HCT116 (cell line): ENCODE measurements at regions not wholly inside any gene's neighbourhood (a gene's known extent, or its start where the extent isn't known, plus 50 kb on each side); places are given as distances from the start of the nearest gene placed in this dataset.

Experiments used
- ATAC-seq: fragments of 200-7000 bp; cut with Tn5 transposase; 2 replicates; pipeline ENCODE4 v1.9.1; 2020; ENCODE audit warnings: mild to moderate bottlenecking, moderate library complexity
- BruUV-seq: library from RNA; stranded (reverse); fragments of 400-500 nt; replicated peaks from 2 replicates; lab custom pipeline; 2021; lab: Mats Ljungman, UMichigan
- CTCF ChIA-PET: fragments of 300-600 bp; sonication (Branson Sonifier 250); formaldehyde crosslinking; loops from one replicate; lab custom pipeline; 2021; ENCODE audit warnings: antibody characterized with exemption; lab: Charles Lee
- POLR2A ChIA-PET: fragments of 300-600, 350-600 bp; sonication (Branson Sonifier 250); formaldehyde crosslinking; loops from one replicate; lab custom pipeline; 2021; ENCODE audit warnings: antibody characterized with exemption; lab: Charles Lee
- RAD21 ChIA-PET, 2 experiments: fragments of 300-600 bp; sonication (Branson Sonifier 250); formaldehyde crosslinking; loops; one replicate each; lab custom pipeline; 2023; ENCODE audit warnings: low total read pairs in 2 of 2; ENCODE audit not compliant: uncharacterized antibody in 2 of 2, unreplicated experiment in 2 of 2, low non-redundant PET in 1 of 2; lab: Charles Lee
- DNase-seq: peaks from one replicate; pipeline ENCODE4 v3.0.0-alpha.2; 2010; ENCODE audit warnings: low read depth, low spot score
- H2AFZ ChIP-seq: fragments of 200-600 bp; shearing (Covaris generic), sonication (generic); 2 replicates; pipeline ENCODE4 v1.6.1; 2017; ENCODE audit warnings: low read depth, mixed run types, mixed read lengths, antibody characterized with exemption, low read length; ENCODE audit not compliant: poor library complexity, severe bottlenecking
- H3K27ac ChIP-seq: 2 replicates; pipeline ENCODE4 v1.5.1; 2012; ENCODE audit warnings: low read depth, low read length
- H3K27me3 ChIP-seq: fragments of 200-600 bp; sonication (generic); 2 replicates; pipeline ENCODE4 v1.6.1; 2016; ENCODE audit warnings: mixed run types, low read length, mixed read lengths; ENCODE audit not compliant: insufficient read depth
- H3K36me3 ChIP-seq, 2 experiments: fragments of 200-500 bp in 1 of 2; fragments of 200-600 bp in 1 of 2; sonication (Bioruptor generic) in 1 of 2; sonication (generic) in 1 of 2; 2 replicates each; pipeline versions ENCODE4 v1.5.1 to v1.6.1; 2014 to 2016; ENCODE audit warnings: low read length in 2 of 2, inconsistent platforms in 1 of 2, mixed read lengths in 1 of 2, mixed run types in 1 of 2; ENCODE audit not compliant: insufficient read depth in 2 of 2, control insufficient read depth in 1 of 2
- H3K4me1 ChIP-seq, 2 experiments: fragments of 200-600 bp in 1 of 2; sonication (generic) in 1 of 2; 2 replicates each; pipeline versions ENCODE4 v1.5.1 to v1.6.1; 2012 to 2017; ENCODE audit warnings: low read length in 2 of 2, inconsistent platforms in 1 of 2, mild to moderate bottlenecking in 1 of 2, mixed read lengths in 1 of 2, mixed run types in 1 of 2, moderate library complexity in 1 of 2; ENCODE audit not compliant: insufficient read depth in 2 of 2, control insufficient read depth in 1 of 2
- H3K4me2 ChIP-seq: fragments of 200-600 bp; sonication (generic); 2 replicates; pipeline ENCODE4 v1.6.1; 2017; ENCODE audit warnings: mixed run types, low read length, mixed read lengths
- H3K4me3 ChIP-seq, 2 experiments: fragments of 200-600 bp in 1 of 2; sonication (generic) in 1 of 2; replicated peaks in 1 of 2; 2 replicates each; pipeline ENCODE4 v1.5.1; 2011 to 2016; ENCODE audit warnings: low read length in 2 of 2, control low read depth in 1 of 2, low read depth in 1 of 2, mild to moderate bottlenecking in 1 of 2, mixed read lengths in 1 of 2, mixed run types in 1 of 2
- H3K79me2 ChIP-seq: fragments of 200-600 bp; sonication (generic); 2 replicates; pipeline ENCODE4 v1.6.1; 2017; ENCODE audit warnings: mild to moderate bottlenecking, mixed run types, low read length, moderate library complexity, mixed read lengths; ENCODE audit not compliant: insufficient read depth
- H3K9ac ChIP-seq: fragments of 200-600 bp; sonication (generic); 2 replicates; pipeline ENCODE4 v1.6.1; 2016; ENCODE audit warnings: low read length, mixed read lengths
- H3K9me2 ChIP-seq: fragments of 200-600 bp; sonication (generic), shearing (Covaris generic); 2 replicates; pipeline ENCODE4 v1.6.1; 2017; ENCODE audit warnings: mixed run types, mild to moderate bottlenecking, moderate library complexity; ENCODE audit not compliant: insufficient read depth
- H3K9me3 ChIP-seq, 2 experiments: fragments of 200-500 bp in 1 of 2; fragments of 200-600 bp in 1 of 2; sonication (Bioruptor generic) in 1 of 2; sonication (generic) in 1 of 2; 2 replicates each; pipeline ENCODE4 v1.6.1; 2014 to 2017; ENCODE audit warnings: low read length in 2 of 2, mixed read lengths in 2 of 2, inconsistent platforms in 1 of 2, low read depth in 1 of 2, mild to moderate bottlenecking in 1 of 2, mixed run types in 1 of 2, moderate library complexity in 1 of 2; ENCODE audit not compliant: control insufficient read depth in 1 of 2, insufficient read depth in 1 of 2
- H4K20me1 ChIP-seq: fragments of 200-600 bp; sonication (generic), shearing (Covaris generic); 2 replicates; pipeline ENCODE4 v1.6.1; 2017; ENCODE audit warnings: mixed run types, mild to moderate bottlenecking, moderate library complexity; ENCODE audit not compliant: insufficient read depth
- CBX3 ChIP-seq: IDR thresholded peaks from 2 replicates; pipeline ENCODE4 v1.6.1; 2012; ENCODE audit warnings: low read depth
- EGR1 ChIP-seq: IDR thresholded peaks from 2 replicates; pipeline ENCODE4 v1.6.1; 2012; ENCODE audit warnings: low read depth
- ELF1 ChIP-seq: IDR thresholded peaks from 2 replicates; pipeline ENCODE4 v1.6.1; 2012; ENCODE audit warnings: low read depth, borderline replicate concordance
- EZH2 ChIP-seq: fragments of 200-600 bp; sonication (generic); IDR thresholded peaks from 2 replicates; pipeline ENCODE4 v1.6.1; 2017; ENCODE audit warnings: antibody characterized with exemption, mixed run types
- EZH2phosphoT487 ChIP-seq: fragments of 200-600 bp; IDR thresholded peaks from 2 replicates; pipeline ENCODE4 v1.6.1; 2018; ENCODE audit warnings: antibody characterized with exemption, borderline replicate concordance
- JUND ChIP-seq: IDR thresholded peaks from 2 replicates; pipeline ENCODE4 v1.6.1; 2012
- MAX ChIP-seq: IDR thresholded peaks from 2 replicates; pipeline ENCODE4 v1.6.1; 2012
- POLR2AphosphoS5 ChIP-seq: IDR thresholded peaks from 2 replicates; pipeline ENCODE4 v1.6.1; 2011; ENCODE audit warnings: mild to moderate bottlenecking, low read depth, low read length, moderate library complexity
- RAD21 ChIP-seq: IDR thresholded peaks from 2 replicates; pipeline ENCODE4 v1.6.1; 2012; ENCODE audit warnings: low read depth, mild to moderate bottlenecking
- SIN3A ChIP-seq: IDR thresholded peaks from 2 replicates; pipeline ENCODE4 v1.6.1; 2012; ENCODE audit warnings: low read depth
- SP1 ChIP-seq: IDR thresholded peaks from 2 replicates; pipeline ENCODE4 v1.6.1; 2012; ENCODE audit warnings: low read depth
- SRF ChIP-seq: IDR thresholded peaks from 2 replicates; pipeline ENCODE4 v1.6.1; 2012; ENCODE audit warnings: low read depth
- YY1 ChIP-seq: IDR thresholded peaks from 2 replicates; pipeline ENCODE4 v1.6.1; 2011; ENCODE audit warnings: low read length, low read depth, moderate library complexity, mild to moderate bottlenecking; ENCODE audit not compliant: insufficient replicate concordance; ENCODE audit errors: extremely low read depth
- ZNF274 ChIP-seq: fragments of 200-500 bp; sonication (Bioruptor generic); IDR thresholded peaks from 2 replicates; pipeline ENCODE4 v1.6.1; 2014; ENCODE audit warnings: mild to moderate bottlenecking, low read depth, low read length, inconsistent platforms
- intact Hi-C: fragments of 100-400 bp; cut with micrococcal nuclease; formaldehyde crosslinking; loops from 2 replicates; pipeline ENCODE4 v1.10.0; 2022
- TF ChIP-seq, protein P1 (sequence below): IDR thresholded peaks from 2 replicates; pipeline ENCODE4 v1.6.1; 2012

- Histone ChIP-seq H3K9ac (no peak overlapping the region), H3K4me2 (no peak overlapping the region), H3K79me2 (no peaks in the 10 kb centered on the region), H3K4me1 (no peaks in the 10 kb centered on the region), H3K4me3 (no peak overlapping the region), H2AFZ (no peak overlapping the region), H3K27ac (no peak overlapping the region), H3K27me3 (no peaks in the 10 kb centered on the region), H3K36me3 (no peaks in the 10 kb centered on the region), H3K9me3 (no peaks in the 10 kb centered on the region), H4K20me1 (no peaks in the 10 kb centered on the region), H3K9me2 (no peaks in the 10 kb centered on the region)
- DNase-seq (no peak), ATAC-seq (no peak)
- POLR2A ChIA-PET, result no interaction called here
- CTCF ChIA-PET, result no interaction called here
- no TSS peak for BruUV-seq
- intact Hi-C loops, result no loop called here
- TF ChIP-seq EGR1, result no peak
- no peak for TF ChIP-seq EZH2
- no peak for TF ChIP-seq ELF1
- TF ChIP-seq SP1, result no peak
- no peak for TF ChIP-seq EZH2phosphoT487
- no peak for TF ChIP-seq POLR2AphosphoS5
- no peak for TF ChIP-seq MAX
- RAD21 ChIA-PET, result interaction anchor here in 1 of 2 experiments (0.6 kb wide), 1 partner anchor 68 kb away, joined by 3 read pairs; no protein-coding TSS in a partner anchor
These were observed 594.9 kb upstream of the CDH2 start for GRCh38 chr18:28771849-28772248.

DNA sequence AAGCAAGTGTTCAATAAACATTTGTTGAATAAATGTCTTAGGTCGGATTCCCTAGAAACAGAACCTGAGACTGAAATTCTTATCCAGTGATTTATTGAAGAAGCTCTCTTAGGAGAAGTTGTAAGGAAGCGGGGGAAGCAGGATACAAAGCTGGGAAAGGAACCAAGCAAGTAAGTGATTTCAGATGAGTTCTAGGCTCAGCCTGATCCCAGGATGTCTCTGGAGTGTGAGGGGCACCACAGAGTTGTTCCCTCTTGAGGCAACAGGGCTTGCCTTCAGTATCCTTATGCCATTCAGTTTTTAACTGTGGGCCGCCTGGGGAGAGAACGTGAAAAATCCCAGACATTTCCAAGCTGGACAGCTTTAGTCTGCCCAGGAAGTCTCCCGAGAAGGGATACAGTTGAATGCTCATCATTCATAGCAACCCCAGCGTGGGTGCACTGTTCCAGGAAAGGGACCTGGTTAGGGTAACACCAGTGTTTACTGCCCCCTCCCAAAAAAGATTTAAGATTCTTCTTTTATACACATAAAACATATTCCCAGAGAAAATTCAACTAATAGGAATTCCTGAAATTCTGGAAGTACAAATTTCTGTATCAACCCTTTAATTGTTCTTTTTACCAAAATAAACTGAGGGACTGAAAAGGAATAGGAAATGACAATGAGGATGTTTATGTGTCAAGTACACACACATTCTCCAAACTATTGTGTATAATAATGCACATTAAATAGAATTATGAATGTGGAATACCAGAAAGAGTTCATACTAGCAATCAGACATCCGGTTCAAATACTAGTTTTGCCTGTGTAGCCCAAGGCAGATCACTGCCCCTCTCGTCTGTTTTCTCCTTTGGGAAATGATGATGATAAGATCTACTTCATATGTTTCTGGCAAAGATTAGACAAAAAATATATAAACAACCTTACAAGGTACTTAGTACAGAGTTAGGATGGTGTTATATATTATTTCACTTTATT lies 592.1 kb upstream of the CDH2 start:
- BruUV-seq, result no TSS peak
- Histone ChIP-seq H3K9me3 (no peaks in the 10 kb centered on the region), H3K4me3 (no peak overlapping the region), H3K9ac (no peak overlapping the region), H2AFZ (no peak overlapping the region), H3K27me3 (no peaks in the 10 kb centered on the region), H3K9me2 (no peaks in the 10 kb centered on the region), H3K4me1 (no peaks in the 10 kb centered on the region), H3K27ac (no peak overlapping the region), H3K36me3 (no peaks in the 10 kb centered on the region), H4K20me1 (no peaks in the 10 kb centered on the region), H3K4me2 (no peak overlapping the region), H3K79me2 (no peaks in the 10 kb centered on the region)
- intact Hi-C loops, result no loop called here
- CTCF ChIA-PET, result no interaction called here
- DNase-seq (no peak), ATAC-seq (no peak)
- POLR2A ChIA-PET, result no interaction called here
- RAD21 ChIA-PET, result interaction anchor here in 1 of 2 experiments (0.6 kb wide), 1 partner anchor 1049 kb away, joined by 6 read pairs; no protein-coding TSS in a partner anchor
- TF ChIP-seq JUND (no peak), SP1 (no peak), ZNF274 (no peak), EZH2 (no peak), EZH2phosphoT487 (no peak), MAX (no peak), CBX3 (no peak), SIN3A (no peak), SRF (no peak), POLR2AphosphoS5 (no peak), ELF1 (no peak), YY1 (no peak), RAD21 (no peak)
- TF ChIP-seq, protein P1, sequence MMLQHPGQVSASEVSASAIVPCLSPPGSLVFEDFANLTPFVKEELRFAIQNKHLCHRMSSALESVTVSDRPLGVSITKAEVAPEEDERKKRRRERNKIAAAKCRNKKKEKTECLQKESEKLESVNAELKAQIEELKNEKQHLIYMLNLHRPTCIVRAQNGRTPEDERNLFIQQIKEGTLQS, result no peak
